ACHN (cell line): ENCODE measurements at regions not wholly inside any gene's neighbourhood (a gene's known extent, or its start where the extent isn't known, plus 50 kb on each side); places are given as distances from the start of the nearest gene placed in this dataset.

Experiments
- DNase-seq: peaks from one replicate; pipeline ENCODE4 v3.0.0-alpha.2; 2015
- in situ Hi-C: cut with HindIII; loops from 2 replicates; pipeline ENCODE4 v1.10.0; 2017; ENCODE audit warnings: low sequenced_read_pairs, low pct_ligation_motif_present, low pct_unique_long_range_greater_than_20kb

GRCh38 chr5:67515020-67515689 lies 318.6 kb upstream of the CD180 start:
- in situ Hi-C loops, result no loop called here
- no peak for DNase-seq

GRCh38 chr5:67512758-67513157 lies 316.2 kb upstream of the CD180 start:
- DNase-seq, result no peak
- in situ Hi-C loops, result no loop called here

GRCh38 chr5:67511911-67512310 lies 315.3 kb upstream of the CD180 start:
- no peak for DNase-seq
- in situ Hi-C loops, result no loop called here

GRCh38 chr5:67510204-67510603 lies 313.6 kb upstream of the CD180 start:
- DNase-seq, result no peak
- in situ Hi-C loops, result no loop called here

- in situ Hi-C loops, result no loop called here
- DNase-seq, result no peak
Observed at GRCh38 chr5:67509402-67510186, 313.0 kb upstream of the CD180 start.

- no peak for DNase-seq
Observed at GRCh38 chr5:67506241-67506640, 309.6 kb upstream of the CD180 start.

GRCh38 chr5:67502951-67503350 lies 306.4 kb upstream of the CD180 start:
- in situ Hi-C loops, result no loop called here
- DNase-seq, result no peak

More at GRCh38 chr5:67506241-67506640, 309.6 kb upstream of the CD180 start:
- in situ Hi-C loops, result no loop called here

GRCh38 chr5:67496051-67496450 lies 299.5 kb upstream of the CD180 start:
- DNase-seq, result no peak
- in situ Hi-C loops, result no loop called here

- in situ Hi-C loops, result no loop called here
- no peak for DNase-seq
Observed at GRCh38 chr5:67495072-67495471, 298.5 kb upstream of the CD180 start.

- DNase-seq, result no peak
- in situ Hi-C loops, result no loop called here
Observed at GRCh38 chr5:67494186-67494855, 297.7 kb upstream of the CD180 start.

- in situ Hi-C loops, result no loop called here
- DNase-seq, result peak; percentile 1
Observed at GRCh38 chr5:67493676-67494075, 297.1 kb upstream of the CD180 start.

GRCh38 chr5:67490543-67491321 lies 294.1 kb upstream of the CD180 start:
- in situ Hi-C loops, result no loop called here

GRCh38 chr5:67488885-67489284 lies 292.3 kb upstream of the CD180 start:
- DNase-seq, result no peak
- in situ Hi-C loops, result no loop called here

More at GRCh38 chr5:67490543-67491321, 294.1 kb upstream of the CD180 start:
- DNase-seq, result no peak

GRCh38 chr5:67487862-67488261 lies 291.3 kb upstream of the CD180 start:
- in situ Hi-C loops, result no loop called here
- DNase-seq, result no peak

- in situ Hi-C loops, result no loop called here
- DNase-seq, result no peak
Observed at GRCh38 chr5:67483453-67484030, 286.9 kb upstream of the CD180 start.

- in situ Hi-C loops, result no loop called here
- no peak for DNase-seq
Observed at GRCh38 chr5:67481362-67481761, 284.8 kb upstream of the CD180 start.

GRCh38 chr5:67478337-67478736 lies 281.7 kb upstream of the CD180 start:
- no peak for DNase-seq
- in situ Hi-C loops, result no loop called here

- in situ Hi-C loops, result no loop called here
- no peak for DNase-seq
Observed at GRCh38 chr5:67476995-67477394, 280.4 kb upstream of the CD180 start.
